A549 (cell line): ENCODE measurements at regions not wholly inside any gene's neighbourhood (a gene's known extent, or its start where the extent isn't known, plus 50 kb on each side); places are given as distances from the start of the nearest gene placed in this dataset.

ENCODE experiments used
- ATAC-seq, 2 experiments: fragments of 200-7000 bp in 1 of 2; fragments of >200 bp in 1 of 2; cut with Nextera tagmentation in 1 of 2; cut with Tn5 transposase in 1 of 2; 3 replicates each; pipeline versions ENCODE4 v1.8.0 to v1.9.1; 2018 to 2020; ENCODE audit warnings: mild to moderate bottlenecking in 1 of 2, moderate library complexity in 1 of 2
- CTCF ChIA-PET: fragments of 300-600 bp; sonication (Branson Sonifier 250); formaldehyde crosslinking; extraction: SDS; loops from one replicate; lab custom pipeline; 2021; ENCODE audit warnings: antibody characterized with exemption, inconsistent platforms; lab: Yijun Ruan, JAX
- POLR2A ChIA-PET: fragments of 350-600 bp; formaldehyde crosslinking; extraction: SDS; loops from one replicate; lab custom pipeline; 2021; ENCODE audit warnings: antibody characterized with exemption, inconsistent platforms; lab: Yijun Ruan, JAX
- DNase-seq, 2 experiments: peaks; one replicate each; pipeline versions ENCODE4 v3.0.0 to v3.0.0-alpha.2; 2011 to 2016; ENCODE audit warnings: low read depth in 1 of 2, low spot score in 1 of 2
- FAIRE-seq: peaks from 2 replicates; lab custom pipeline; 2011; peaks lifted over from hg19 to GRCh38; lab: Jason Lieb, UNC
- H3K27ac ChIP-seq, 2 experiments: fragments of >200 bp; sonication (Bioruptor Twin); formaldehyde crosslinking; 3 replicates each; pipeline ENCODE4 v1.5.1; 2016 to 2017
- H3K4me1 ChIP-seq: fragments of >200 bp; sonication (Bioruptor Twin); formaldehyde crosslinking; 3 replicates; pipeline ENCODE4 v1.6.1; 2016
- H3K4me2 ChIP-seq: fragments of >200 bp; sonication (Bioruptor Twin); formaldehyde crosslinking; 3 replicates; pipeline ENCODE4 v1.6.1; 2016
- H3K4me3 ChIP-seq: fragments of >200 bp; sonication (Bioruptor Twin); formaldehyde crosslinking; 3 replicates; pipeline ENCODE4 v1.5.1; 2016
- H3K9me3 ChIP-seq: fragments of >200 bp; sonication (Bioruptor Twin); formaldehyde crosslinking; 3 replicates; pipeline ENCODE4 v1.6.1; 2016
- CHD2 ChIP-seq: fragments of 150-350 bp; IDR thresholded peaks from 2 replicates; pipeline ENCODE4 v1.6.1; 2014; ENCODE audit warnings: low read length; ENCODE audit not compliant: partially characterized antibody
- EHF ChIP-seq: fragments of 250-450 bp; sonication (Bioruptor Pico); IDR thresholded peaks from 2 replicates; pipeline ENCODE4 v1.5.0; 2020; ENCODE audit warnings: mild to moderate bottlenecking
- ESRRA ChIP-seq: fragments of 150-350 bp; IDR thresholded peaks from 2 replicates; pipeline ENCODE4 v1.6.1; 2014; ENCODE audit warnings: mild to moderate bottlenecking, low read length, borderline replicate concordance
- GATA3 ChIP-seq: IDR thresholded peaks from 2 replicates; pipeline ENCODE4 v1.6.1; 2012; ENCODE audit warnings: borderline replicate concordance
- JUN ChIP-seq, 2 experiments: fragments of >200 bp; sonication (Bioruptor Twin); formaldehyde crosslinking; IDR thresholded peaks; 2 replicates in 1 of 2; 3 replicates in 1 of 2; pipeline ENCODE4 v1.6.1; 2016 to 2017
- JUNB ChIP-seq: fragments of >200 bp; sonication (Bioruptor Twin); formaldehyde crosslinking; IDR thresholded peaks from 2 replicates; pipeline ENCODE4 v1.6.1; 2016
- KDM1A ChIP-seq: fragments of 200-600 bp; sonication (generic); IDR thresholded peaks from 2 replicates; pipeline ENCODE4 v1.6.1; 2016; ENCODE audit warnings: low read depth, mild to moderate bottlenecking
- MAFK ChIP-seq: fragments of 450-650 bp; IDR thresholded peaks from 2 replicates; pipeline ENCODE4 v1.6.1; 2014; ENCODE audit not compliant: partially characterized antibody
- MAX ChIP-seq: IDR thresholded peaks from 2 replicates; pipeline ENCODE4 v1.6.1; 2012
- MYC ChIP-seq: IDR thresholded peaks from 2 replicates; pipeline ENCODE4 v1.6.1; 2012; ENCODE audit warnings: mild to moderate bottlenecking, inconsistent platforms, low read length, improper control_type of control experiment, borderline replicate concordance
- NFE2L2 ChIP-seq: fragments of 150-350 bp; conservative IDR thresholded peaks from 2 replicates; pipeline ENCODE4 v1.6.1; 2014; ENCODE audit warnings: low read length
- NR3C1 ChIP-seq: fragments of >200 bp; sonication (Bioruptor Twin); formaldehyde crosslinking; IDR thresholded peaks from 3 replicates; pipeline ENCODE4 v1.6.1; 2017
- PHF8 ChIP-seq: fragments of 200-600 bp; sonication (generic); IDR thresholded peaks from 2 replicates; pipeline ENCODE4 v1.6.1; 2016; ENCODE audit warnings: low read depth, mild to moderate bottlenecking, antibody characterized with exemption, moderate library complexity, borderline replicate concordance
- POLR2A ChIP-seq: IDR thresholded peaks from 2 replicates; pipeline ENCODE4 v1.6.1; 2012; ENCODE audit warnings: mild to moderate bottlenecking, low read length
- RARB ChIP-seq: fragments of 250-450 bp; sonication (Bioruptor Pico); IDR thresholded peaks from 2 replicates; pipeline ENCODE4 v1.8.0; 2021; ENCODE audit warnings: mild to moderate bottlenecking, moderate library complexity
- RNF2 ChIP-seq: fragments of 200-600 bp; sonication (generic); IDR thresholded peaks from 2 replicates; pipeline ENCODE4 v1.6.1; 2016; ENCODE audit warnings: low read depth, mild to moderate bottlenecking, antibody characterized with exemption, moderate library complexity, borderline replicate concordance
- SREBF2 ChIP-seq: fragments of 450-650 bp; IDR thresholded peaks from 2 replicates; pipeline ENCODE4 v1.6.1; 2014; ENCODE audit warnings: mild to moderate bottlenecking, moderate library complexity
- TP53 ChIP-seq: fragments of 250-450 bp; sonication (Bioruptor Pico); IDR thresholded peaks from 2 replicates; pipeline ENCODE4 v1.5.0; 2021; ENCODE audit warnings: mild to moderate bottlenecking, moderate library complexity
- ZC3H11A ChIP-seq: fragments of 450-650 bp; IDR thresholded peaks from 2 replicates; pipeline ENCODE4 v1.6.1; 2014; ENCODE audit warnings: antibody characterized with exemption, mild to moderate bottlenecking
- ZNF302 ChIP-seq: fragments of 250-450 bp; sonication (Bioruptor Pico); IDR thresholded peaks from 2 replicates; pipeline ENCODE4 v1.9.0; 2021; ENCODE audit warnings: inconsistent platforms, mild to moderate bottlenecking, moderate library complexity
- WGBS: methylation state at CpG from one replicate; pipeline ENCODE4 v1.1.6; 2017; ENCODE audit errors: missing lambda C conversion rate; 5-methylcytosine and 5-hydroxymethylcytosine counted together
- small RNA-seq, 6 experiments: library from RNA; depleted of rRNA; stranded (forward); fragments of <200 nt; gene quantifications; one replicate each; pipeline ENCODE3, GENCODE V24; 2012
- TF ChIP-seq, protein P1 (sequence below): fragments of >200 bp; sonication (Bioruptor Twin); formaldehyde crosslinking; IDR thresholded peaks from 3 replicates; pipeline ENCODE4 v1.5.1; 2016
- TF ChIP-seq, protein P2 (sequence below): IDR thresholded peaks from 2 replicates; pipeline ENCODE4 v1.6.1; 2012
- TF ChIP-seq, protein P3 (sequence below): fragments of >200 bp; sonication (Bioruptor Twin); formaldehyde crosslinking; IDR thresholded peaks from 3 replicates; pipeline ENCODE4 v1.6.1; 2016
- TF ChIP-seq, protein P4 (sequence below): fragments of 150-350 bp; IDR thresholded peaks from 2 replicates; pipeline ENCODE4 v1.6.1; 2014; ENCODE audit warnings: low read depth, mild to moderate bottlenecking, low read length
- TF ChIP-seq, protein P5 (sequence below): fragments of 250-450 bp; sonication (Bioruptor Pico); IDR thresholded peaks from 2 replicates; pipeline ENCODE4 v1.5.0; 2020; ENCODE audit warnings: low read depth, mild to moderate bottlenecking, moderate library complexity

DNA sequence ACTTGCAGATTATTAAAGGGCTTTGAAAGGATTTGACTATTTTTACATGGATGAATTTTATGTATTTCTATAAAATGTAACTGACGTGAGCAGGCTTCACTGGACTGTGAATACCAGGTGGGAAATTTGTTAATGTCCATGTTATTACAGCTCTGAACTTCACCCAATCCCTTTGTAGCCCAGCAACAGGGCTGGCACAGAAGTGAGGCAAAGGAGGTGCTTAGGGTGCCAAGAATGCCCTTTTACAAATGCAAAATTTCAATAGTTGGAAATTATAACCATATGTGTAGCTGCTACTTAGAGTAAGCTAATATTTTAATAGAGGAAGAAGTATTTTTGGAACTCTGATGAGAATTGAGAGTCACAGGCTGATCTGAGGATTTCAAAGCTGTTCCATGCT lies 53.7 kb upstream of the FAM98A start:
- FAIRE-seq: no peak
- CTCF ChIA-PET: no interaction called here

GRCh38 chr2:33650171-33650570 lies 51.1 kb upstream of the FAM98A start:
- no peak for DNase-seq
- ChIA-PET POLR2A (no interaction called here), CTCF (no interaction called here)
- FAIRE-seq: no peak
- Histone ChIP-seq H3K27ac (no peak overlapping the region), H3K4me2 (no peak overlapping the region), H3K4me1 (no peaks in the 10 kb centered on the region), H3K9me3 (no peaks in the 10 kb centered on the region; the same call in 2 of the 3 replicates), H3K4me3 (no peak overlapping the region)
- TF ChIP-seq MAX (no peak), RARB (no peak), JUN (IDR thresholded peaks at IDR 0.05) (no peak), MAFK (no peak), SREBF2 (no peak), ZNF302 (CRISPR knock-in tag) (no peak), PHF8 (no peak), NR3C1 (no peak), GATA3 (no peak), KDM1A (no peak), ZC3H11A (no peak)
- TF ChIP-seq, protein P1, sequence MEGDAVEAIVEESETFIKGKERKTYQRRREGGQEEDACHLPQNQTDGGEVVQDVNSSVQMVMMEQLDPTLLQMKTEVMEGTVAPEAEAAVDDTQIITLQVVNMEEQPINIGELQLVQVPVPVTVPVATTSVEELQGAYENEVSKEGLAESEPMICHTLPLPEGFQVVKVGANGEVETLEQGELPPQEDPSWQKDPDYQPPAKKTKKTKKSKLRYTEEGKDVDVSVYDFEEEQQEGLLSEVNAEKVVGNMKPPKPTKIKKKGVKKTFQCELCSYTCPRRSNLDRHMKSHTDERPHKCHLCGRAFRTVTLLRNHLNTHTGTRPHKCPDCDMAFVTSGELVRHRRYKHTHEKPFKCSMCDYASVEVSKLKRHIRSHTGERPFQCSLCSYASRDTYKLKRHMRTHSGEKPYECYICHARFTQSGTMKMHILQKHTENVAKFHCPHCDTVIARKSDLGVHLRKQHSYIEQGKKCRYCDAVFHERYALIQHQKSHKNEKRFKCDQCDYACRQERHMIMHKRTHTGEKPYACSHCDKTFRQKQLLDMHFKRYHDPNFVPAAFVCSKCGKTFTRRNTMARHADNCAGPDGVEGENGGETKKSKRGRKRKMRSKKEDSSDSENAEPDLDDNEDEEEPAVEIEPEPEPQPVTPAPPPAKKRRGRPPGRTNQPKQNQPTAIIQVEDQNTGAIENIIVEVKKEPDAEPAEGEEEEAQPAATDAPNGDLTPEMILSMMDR: no peak
- no peak for ATAC-seq
- 5% methylated on average over 1 of the region's 1 CpG for WGBS

More for the DNA sequence above, 53.7 kb upstream of the FAM98A start:
- 30% methylated on average over 1 of the region's 1 CpG for WGBS
- Histone ChIP-seq H3K9me3 (no peaks in the 10 kb centered on the region; the same call in 2 of the 3 replicates), H3K4me2 (no peak overlapping the region), H3K27ac (no peak overlapping the region), H3K4me3 (no peak overlapping the region), H3K4me1 (no peaks in the 10 kb centered on the region)
- DNase-seq (no peak), ATAC-seq (no peak)
- TF ChIP-seq PHF8 (no peak), NFE2L2 (no peak), RNF2 (no peak), EHF (CRISPR knock-in tag) (no peak), JUNB (no peak), ZNF302 (CRISPR knock-in tag) (no peak), TP53 (CRISPR knock-in tag) (no peak), NR3C1 (no peak), CHD2 (no peak), ESRRA (no peak), POLR2A (no peak), MYC (no peak), GATA3 (no peak)
- TF ChIP-seq, protein P2, sequence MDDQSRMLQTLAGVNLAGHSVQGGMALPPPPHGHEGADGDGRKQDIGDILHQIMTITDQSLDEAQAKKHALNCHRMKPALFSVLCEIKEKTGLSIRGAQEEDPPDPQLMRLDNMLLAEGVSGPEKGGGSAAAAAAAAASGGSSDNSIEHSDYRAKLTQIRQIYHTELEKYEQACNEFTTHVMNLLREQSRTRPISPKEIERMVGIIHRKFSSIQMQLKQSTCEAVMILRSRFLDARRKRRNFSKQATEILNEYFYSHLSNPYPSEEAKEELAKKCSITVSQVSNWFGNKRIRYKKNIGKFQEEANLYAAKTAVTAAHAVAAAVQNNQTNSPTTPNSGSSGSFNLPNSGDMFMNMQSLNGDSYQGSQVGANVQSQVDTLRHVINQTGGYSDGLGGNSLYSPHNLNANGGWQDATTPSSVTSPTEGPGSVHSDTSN: no peak
- TF ChIP-seq, protein P3, sequence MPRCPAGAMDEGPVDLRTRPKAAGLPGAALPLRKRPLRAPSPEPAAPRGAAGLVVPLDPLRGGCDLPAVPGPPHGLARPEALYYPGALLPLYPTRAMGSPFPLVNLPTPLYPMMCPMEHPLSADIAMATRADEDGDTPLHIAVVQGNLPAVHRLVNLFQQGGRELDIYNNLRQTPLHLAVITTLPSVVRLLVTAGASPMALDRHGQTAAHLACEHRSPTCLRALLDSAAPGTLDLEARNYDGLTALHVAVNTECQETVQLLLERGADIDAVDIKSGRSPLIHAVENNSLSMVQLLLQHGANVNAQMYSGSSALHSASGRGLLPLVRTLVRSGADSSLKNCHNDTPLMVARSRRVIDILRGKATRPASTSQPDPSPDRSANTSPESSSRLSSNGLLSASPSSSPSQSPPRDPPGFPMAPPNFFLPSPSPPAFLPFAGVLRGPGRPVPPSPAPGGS: no peak
- TF ChIP-seq, protein P4, sequence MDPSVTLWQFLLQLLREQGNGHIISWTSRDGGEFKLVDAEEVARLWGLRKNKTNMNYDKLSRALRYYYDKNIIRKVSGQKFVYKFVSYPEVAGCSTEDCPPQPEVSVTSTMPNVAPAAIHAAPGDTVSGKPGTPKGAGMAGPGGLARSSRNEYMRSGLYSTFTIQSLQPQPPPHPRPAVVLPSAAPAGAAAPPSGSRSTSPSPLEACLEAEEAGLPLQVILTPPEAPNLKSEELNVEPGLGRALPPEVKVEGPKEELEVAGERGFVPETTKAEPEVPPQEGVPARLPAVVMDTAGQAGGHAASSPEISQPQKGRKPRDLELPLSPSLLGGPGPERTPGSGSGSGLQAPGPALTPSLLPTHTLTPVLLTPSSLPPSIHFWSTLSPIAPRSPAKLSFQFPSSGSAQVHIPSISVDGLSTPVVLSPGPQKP: no peak
- TF ChIP-seq, protein P5, sequence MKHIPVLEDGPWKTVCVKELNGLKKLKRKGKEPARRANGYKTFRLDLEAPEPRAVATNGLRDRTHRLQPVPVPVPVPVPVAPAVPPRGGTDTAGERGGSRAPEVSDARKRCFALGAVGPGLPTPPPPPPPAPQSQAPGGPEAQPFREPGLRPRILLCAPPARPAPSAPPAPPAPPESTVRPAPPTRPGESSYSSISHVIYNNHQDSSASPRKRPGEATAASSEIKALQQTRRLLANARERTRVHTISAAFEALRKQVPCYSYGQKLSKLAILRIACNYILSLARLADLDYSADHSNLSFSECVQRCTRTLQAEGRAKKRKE: no peak
- POLR2A ChIA-PET: no interaction called here

Small RNA genes in the stretch of these regions (small RNA-seq; reads per million reads assigned to genes)
- gene AC013442.1: 0 reads per million in 6 experiments
- gene AC083939.1: 0 reads per million in 6 experiments
- gene MIR548AD: 0 to 1.4 (median 0) reads per million in 6 experiments
- gene RNU6-1117P: 0 reads per million in 6 experiments
